H4 (cell line): ENCODE measurements at regions not wholly inside any gene's neighbourhood (a gene's known extent, or its start where the extent isn't known, plus 50 kb on each side); places are given as distances from the start of the nearest gene placed in this dataset.
A peak's percentile ranks its signal among the peaks of the same experiment; 100 is the strongest.

ENCODE experiments used
- DNase-seq: peaks from one replicate; pipeline ENCODE4 v3.0.0-alpha.2; 2015; ENCODE audit warnings: low spot score

DNA sequence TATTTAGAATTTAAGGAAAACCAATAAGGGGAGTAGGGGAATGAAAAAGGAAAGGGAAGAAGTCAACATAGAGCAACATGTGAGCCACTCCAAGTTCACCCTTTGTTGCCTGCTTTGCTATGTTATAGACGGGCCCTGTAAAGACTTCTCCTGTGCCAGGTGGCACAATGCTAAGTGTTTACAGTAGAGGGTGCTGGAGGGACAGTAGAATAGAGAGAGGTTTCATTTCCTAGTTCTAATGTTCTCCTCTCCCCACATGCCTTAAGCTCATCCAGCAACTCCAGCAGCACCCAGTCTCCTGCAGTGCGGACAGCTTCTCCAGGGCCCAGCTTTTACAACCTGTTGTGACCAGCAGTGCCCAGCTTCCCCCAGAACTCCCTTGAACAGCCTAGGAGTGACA lies 468.0 kb downstream of the HS3ST3B1 start:
- no peak for DNase-seq

DNA sequence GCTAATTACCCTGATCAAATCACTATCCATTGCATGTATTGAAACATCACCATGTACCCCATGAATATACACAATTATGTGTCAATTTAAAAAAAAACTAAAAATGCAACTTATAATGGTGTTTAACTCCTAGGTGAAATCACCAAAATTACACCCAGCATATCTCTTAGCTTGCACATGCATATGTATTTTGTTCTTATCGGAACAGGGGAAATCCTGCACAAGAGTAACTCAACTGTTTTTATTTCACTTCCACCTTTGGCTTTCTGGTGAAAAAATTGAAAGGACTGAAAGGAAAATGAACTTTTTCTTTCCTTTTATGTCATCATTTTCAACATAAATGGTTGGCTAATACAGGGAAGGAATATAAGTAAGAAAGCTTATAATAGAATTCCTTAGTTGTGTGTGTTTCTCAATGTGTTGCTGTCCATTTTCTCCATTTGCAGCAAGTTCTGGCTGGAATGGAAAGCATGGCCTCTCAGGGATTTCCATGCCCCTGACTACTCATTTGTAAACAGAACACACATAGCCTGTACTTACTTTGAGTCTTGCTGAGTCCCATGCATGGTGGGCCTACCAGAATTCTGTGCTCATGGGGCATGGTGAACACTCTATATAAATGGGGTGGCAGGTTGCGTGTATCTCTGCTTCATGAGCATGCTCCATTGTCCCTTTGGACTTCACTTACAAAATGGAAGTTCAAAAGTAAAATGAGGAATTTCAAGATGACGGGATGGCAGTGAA lies 462.0 kb downstream of the HS3ST3B1 start:
- DNase-seq, result no peak

DNA sequence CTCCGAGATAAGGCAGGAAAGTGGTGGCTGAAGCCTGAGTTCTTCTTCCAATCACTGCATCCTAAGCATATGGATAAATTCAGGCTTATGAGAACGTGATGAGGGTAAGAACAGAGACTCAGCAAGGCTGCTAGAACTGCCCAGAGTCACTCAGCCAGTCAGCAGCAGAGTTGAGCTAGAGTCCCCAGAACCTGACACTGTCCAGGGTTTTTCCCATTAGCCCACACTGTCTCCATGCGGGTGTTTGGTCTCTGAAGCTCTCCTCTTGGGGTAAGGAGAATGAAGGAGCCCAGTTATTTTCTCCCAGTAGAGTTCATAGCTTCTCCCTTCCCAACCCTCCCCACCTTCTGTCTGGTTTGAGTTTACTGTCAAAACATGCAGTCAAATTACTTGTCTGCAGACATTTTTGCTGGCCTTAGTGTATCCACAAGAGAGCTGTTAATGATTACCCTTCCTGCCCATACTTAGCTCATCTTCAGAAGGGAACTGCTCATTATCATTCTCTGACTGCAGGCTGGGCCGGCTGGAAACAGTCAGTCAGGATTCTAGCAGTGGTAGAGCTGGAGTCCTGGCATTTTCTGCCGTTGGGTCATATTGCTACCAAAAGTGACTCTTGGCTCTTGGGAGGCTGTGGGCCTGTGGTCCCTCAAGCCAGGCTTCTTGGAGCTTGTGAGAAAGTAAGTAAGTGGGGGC lies 460.0 kb downstream of the HS3ST3B1 start:
- DNase-seq, result no peak

GRCh38 chr17:14760212-14760611 lies 459.3 kb downstream of the HS3ST3B1 start:
- no peak for DNase-seq

GRCh38 chr17:14759325-14759724 lies 458.4 kb downstream of the HS3ST3B1 start:
- no peak for DNase-seq

- no peak for DNase-seq
Measured at GRCh38 chr17:14756479-14756878, 455.6 kb downstream of the HS3ST3B1 start.

DNA sequence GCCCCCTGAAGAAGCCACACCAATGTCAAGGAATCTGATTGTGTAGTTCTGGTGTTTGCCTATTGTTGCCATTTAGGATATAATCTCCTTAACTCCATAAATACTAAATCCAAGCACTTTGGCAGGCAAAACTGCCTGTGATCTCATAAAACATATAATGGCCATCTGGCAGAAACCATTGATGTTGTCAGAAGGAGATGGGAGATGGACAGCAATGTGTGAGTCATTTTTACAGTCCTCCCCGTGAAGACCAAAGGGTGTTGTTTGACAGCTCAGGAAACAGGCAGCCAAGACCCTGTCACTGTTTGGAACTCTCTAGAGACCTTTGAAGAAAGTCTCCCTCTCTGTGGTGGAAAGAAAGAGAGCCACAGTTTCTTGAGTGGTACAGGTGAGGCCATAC lies 454.1 kb downstream of the HS3ST3B1 start:
- DNase-seq, result no peak

DNA sequence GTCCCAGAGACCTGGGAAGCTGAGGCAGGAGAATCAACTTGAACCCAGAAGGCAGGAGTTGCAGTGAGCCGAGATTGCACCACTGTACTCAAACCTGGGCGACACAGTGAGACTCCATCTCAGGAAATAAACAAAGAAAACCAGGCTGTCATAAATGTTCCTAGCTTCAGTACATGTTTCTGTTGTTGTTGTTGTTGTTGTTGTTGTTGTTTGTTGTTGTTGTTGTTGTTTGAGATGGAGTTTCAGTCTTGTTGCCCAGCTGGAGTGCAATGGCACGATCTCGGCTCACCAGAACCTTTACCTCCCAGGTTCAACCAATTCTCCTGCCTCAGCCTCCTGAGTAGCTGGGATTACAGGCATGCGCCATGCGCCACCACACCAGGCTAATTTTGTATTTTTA lies 452.5 kb downstream of the HS3ST3B1 start:
- DNase-seq, result no peak

GRCh38 chr17:14752011-14752410 lies 451.1 kb downstream of the HS3ST3B1 start:
- DNase-seq, result no peak

DNA sequence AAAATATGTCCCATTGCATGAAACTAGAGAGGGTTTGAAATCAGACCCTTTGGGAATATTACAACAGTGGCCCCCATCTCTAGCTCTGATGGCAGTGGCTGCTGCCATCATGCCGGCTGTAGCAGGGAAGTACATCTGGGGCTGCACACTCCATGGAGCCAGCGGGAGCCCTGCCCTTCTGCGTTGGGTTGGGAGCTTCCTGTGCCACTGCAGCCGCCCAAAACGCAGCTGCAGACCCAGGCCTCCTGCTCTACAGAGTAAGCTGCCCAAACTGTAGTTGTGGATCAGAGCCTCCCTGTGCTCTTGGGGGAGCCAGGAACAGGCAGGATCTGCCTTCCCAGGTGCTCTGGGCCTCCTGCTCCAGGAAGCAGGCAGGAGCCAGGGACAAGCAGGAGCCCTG lies 450.0 kb downstream of the HS3ST3B1 start:
- DNase-seq, result no peak

- no peak for DNase-seq
Measured at GRCh38 chr17:14749269-14749668, 448.4 kb downstream of the HS3ST3B1 start.

- peak; percentile 60 for DNase-seq
Measured at GRCh38 chr17:14748036-14748710, 447.3 kb downstream of the HS3ST3B1 start.

DNA sequence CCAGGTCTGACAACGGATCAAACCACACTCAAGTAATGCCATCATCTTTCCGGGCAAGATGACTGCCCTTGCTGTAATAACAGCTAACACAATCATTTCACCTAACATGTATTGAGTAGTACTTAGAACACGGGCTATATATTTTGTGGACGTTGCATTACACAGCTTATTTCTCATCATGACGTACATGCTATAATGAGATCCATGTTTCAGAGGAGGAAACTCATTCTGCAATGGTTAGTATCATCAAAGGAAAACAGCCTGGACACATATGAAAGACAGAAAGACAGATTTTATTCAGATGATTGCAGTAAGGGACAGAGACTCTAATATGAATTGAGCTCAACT lies 446.7 kb downstream of the HS3ST3B1 start:
- no peak for DNase-seq

DNA sequence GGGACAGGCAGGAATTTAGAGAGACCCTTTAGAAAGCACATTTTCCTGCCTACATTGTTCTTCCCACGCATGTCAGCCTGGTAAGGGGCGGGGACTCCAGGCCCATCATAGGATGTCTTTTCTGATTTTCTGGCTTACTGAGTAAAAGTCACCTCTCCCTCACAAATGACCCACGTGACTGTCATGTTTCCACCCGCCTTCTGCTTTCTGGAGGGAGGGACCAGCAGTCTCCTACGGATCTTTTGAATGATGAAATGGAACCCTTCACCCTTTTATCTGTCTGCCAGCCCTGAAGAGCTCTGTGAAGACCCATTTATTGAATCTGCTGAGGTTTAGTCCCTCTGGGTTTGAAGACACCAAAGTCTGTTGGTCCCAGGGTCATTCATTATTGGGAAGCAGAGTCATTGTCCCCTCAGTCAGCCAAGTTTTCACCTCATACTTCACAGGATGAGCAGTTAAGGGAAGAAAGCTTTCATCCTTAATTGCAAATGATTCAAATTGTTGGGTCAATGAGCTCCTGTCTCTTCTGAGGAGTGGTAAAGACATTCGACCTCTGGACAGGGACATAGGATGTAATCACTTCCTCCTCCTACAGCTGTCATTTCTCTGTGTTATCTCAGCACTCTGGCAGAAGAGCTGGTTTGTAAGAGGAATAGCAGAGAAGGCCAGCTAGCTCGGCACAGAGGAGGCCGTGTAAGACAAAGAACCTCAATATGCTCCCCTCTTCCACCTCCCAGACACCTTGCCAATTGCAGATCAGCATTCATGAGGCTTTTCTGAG lies 446.1 kb downstream of the HS3ST3B1 start:
- no peak for DNase-seq

DNA sequence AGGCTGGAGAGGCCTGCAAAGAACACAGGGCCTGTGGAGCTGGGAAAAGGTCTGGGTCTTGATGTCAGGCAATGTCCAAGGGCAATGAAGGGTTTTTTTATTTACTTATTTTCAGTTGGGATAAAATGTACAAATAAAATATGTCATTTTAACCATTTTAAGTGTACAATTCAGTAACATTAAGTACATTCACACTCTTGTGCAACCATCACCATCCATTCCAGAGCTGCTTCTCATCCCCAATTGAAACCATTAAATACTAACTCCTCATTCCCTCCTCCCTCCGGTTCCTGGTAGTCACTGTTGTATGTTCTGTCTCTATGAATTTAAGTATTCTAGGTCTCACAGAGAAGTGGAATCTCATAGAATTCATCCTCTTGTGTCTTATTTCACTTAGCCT lies 444.7 kb downstream of the HS3ST3B1 start:
- no peak for DNase-seq

DNA sequence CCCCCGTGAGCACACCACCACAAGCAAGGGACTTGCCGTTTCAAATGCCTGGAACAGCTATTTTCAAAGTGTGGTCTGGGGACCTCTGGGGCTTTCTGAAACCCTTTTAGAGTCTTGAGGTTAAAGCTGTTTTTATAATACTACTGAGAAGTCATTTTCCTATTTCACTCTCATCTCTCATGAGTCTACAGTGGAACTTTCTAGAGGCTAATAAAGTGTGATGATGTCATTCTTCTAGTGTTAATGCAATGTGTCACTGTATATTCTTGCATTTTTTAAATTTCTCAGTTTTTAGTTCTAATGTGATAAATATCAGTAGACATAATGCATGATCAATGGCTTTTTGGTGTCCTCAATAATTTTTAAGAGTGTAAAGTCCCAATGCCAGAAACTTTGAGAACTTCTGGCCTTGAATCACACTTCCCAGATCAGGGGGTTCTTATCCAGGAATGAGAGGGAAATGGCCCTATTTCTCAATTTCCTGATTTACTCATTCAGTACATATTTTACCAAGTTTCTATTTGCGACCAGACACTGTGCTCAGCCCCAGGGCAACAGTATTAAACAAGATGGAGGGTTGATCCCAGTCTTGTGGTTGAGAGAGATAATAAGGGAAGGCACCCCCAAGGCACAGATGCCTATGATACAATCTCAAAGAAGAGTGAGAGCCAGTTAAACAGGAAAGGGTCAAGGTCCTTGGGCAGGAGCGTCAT lies 444.0 kb downstream of the HS3ST3B1 start:
- DNase-seq, result no peak

DNA sequence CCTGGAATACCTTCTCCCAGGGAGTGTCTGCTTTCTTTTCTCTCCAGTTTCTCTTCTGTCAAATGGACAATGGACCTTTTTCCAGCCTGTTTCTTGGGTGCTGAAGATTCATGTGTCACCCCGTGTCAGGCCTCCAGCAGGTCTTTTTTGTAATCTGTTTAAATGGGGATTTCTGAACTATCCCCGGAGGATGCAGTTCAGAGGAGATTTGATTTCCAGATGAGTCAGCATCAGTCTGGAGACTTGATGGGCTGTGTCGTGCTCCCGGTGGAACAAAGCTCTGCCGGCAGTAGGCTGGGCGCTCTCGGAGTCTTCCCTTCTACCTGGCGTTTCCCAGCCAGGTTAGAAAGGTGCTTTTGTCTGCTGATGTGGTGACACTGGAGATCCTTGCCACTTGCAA lies 440.6 kb downstream of the HS3ST3B1 start:
- DNase-seq, result no peak

DNA sequence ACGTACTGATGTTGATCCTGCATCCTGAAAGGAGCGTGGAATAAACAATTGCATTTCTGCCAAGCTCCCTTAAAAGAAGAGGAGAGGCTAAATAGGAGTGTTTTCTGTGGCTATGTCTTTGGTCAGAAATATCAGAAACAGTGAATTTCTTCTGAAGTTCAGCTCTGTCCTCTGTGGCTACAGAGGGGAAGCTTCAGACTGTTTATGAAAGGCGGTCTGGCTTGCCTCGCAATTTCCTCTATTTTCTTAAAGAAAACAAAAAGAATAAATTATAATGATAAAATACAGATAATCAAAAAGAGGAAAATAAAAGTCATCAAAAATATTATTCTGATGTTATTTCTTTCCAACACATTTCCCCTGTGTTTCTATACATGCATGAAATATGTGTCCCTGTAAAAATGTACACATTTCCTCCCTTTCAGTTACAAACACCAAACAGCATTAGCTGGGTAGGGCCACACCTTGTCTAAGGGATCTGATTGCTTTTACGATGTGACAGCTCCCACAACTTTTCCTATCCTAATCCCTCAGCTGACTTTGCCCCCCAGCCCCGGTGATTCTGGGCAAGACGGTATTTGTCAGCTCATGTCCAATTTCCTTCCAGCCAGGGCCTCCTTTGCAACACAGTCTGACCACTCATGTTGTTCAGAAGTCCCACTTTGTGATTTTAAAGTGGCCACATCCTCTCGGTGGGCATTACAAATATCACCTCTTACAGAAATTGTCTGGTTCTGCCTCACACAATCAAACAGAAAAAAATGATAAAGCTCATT lies 439.0 kb downstream of the HS3ST3B1 start:
- no peak for DNase-seq

GRCh38 chr17:14738652-14738988 lies 437.7 kb downstream of the HS3ST3B1 start:
- DNase-seq, result no peak

GRCh38 chr17:14737984-14738651 lies 437.2 kb downstream of the HS3ST3B1 start:
- DNase-seq, result peak; percentile 91
